ENCODE measurements at regions not wholly inside any gene's neighbourhood (a gene's known extent, or its start where the extent isn't known, plus 50 kb on each side); places are given as distances from the start of the nearest gene placed in this dataset.
A peak's percentile ranks its signal among the peaks of the same experiment; 100 is the strongest.

GRCh38 chr5:29370248-29370647, 1823.2 kb upstream of the CDH6 start:
- DNase-seq = no peak

GRCh38 chr5:29367176-29367833, 1826.2 kb upstream of the CDH6 start:
- peak; percentile 19 for DNase-seq

GRCh38 chr5:29351170-29351569, 1842.3 kb upstream of the CDH6 start:
- DNase-seq = no peak

GRCh38 chr5:29337030-29337429, 1856.5 kb upstream of the CDH6 start:
- DNase-seq = no peak

- DNase-seq = no peak
These were observed 1871.9 kb upstream of the CDH6 start for GRCh38 chr5:29321591-29321990.

GRCh38 chr5:29309359-29309758, 1884.1 kb upstream of the CDH6 start:
- DNase-seq = no peak

- no peak for DNase-seq
These were observed 1886.0 kb upstream of the CDH6 start for GRCh38 chr5:29307478-29307877.

GRCh38 chr5:29304545-29304944, 1888.9 kb upstream of the CDH6 start:
- no peak for DNase-seq

- no peak for DNase-seq
These were observed 1896.9 kb upstream of the CDH6 start for GRCh38 chr5:29296548-29296947.

GRCh38 chr5:29277642-29278041, 1915.8 kb upstream of the CDH6 start:
- no peak for DNase-seq

GRCh38 chr5:29276371-29276770, 1917.1 kb upstream of the CDH6 start:
- no peak for DNase-seq

GRCh38 chr5:29263915-29264351, 1929.6 kb upstream of the CDH6 start:
- no peak for DNase-seq

GRCh38 chr5:29262339-29263123, 1931.0 kb upstream of the CDH6 start:
- no peak for DNase-seq

GRCh38 chr5:29261213-29261612, 1932.3 kb upstream of the CDH6 start:
- no peak for DNase-seq

GRCh38 chr5:29252390-29252789, 1941.1 kb upstream of the CDH6 start:
- no peak for DNase-seq

GRCh38 chr5:29247346-29248028, 1946.0 kb upstream of the CDH6 start:
- DNase-seq = no peak

- no peak for DNase-seq
These were observed 1953.1 kb upstream of the CDH6 start for GRCh38 chr5:29240379-29240778.

- no peak for DNase-seq
These were observed 1953.9 kb upstream of the CDH6 start for GRCh38 chr5:29239606-29240005.

- DNase-seq = no peak
These were observed 1955.4 kb upstream of the CDH6 start for GRCh38 chr5:29238115-29238514.

GRCh38 chr5:29231154-29231553, 1962.3 kb upstream of the CDH6 start:
- no peak for DNase-seq

GRCh38 chr5:29230591-29230990, 1962.9 kb upstream of the CDH6 start:
- no peak for DNase-seq

- DNase-seq = no peak
These were observed 1964.0 kb upstream of the CDH6 start for GRCh38 chr5:29229461-29229860.

- DNase-seq = no peak
These were observed 1975.3 kb upstream of the CDH6 start for GRCh38 chr5:29218138-29218537.

- no peak for DNase-seq
These were observed 1978.6 kb upstream of the CDH6 start for GRCh38 chr5:29214839-29215238.
